Left kidney (tissue), 1 donor: ENCODE measurements at regions not wholly inside any gene's neighbourhood (a gene's known extent, or its start where the extent isn't known, plus 50 kb on each side); places are given as distances from the start of the nearest gene placed in this dataset.
"Not testable (repeated sequence)": the region's sequence is repeated elsewhere in the genome, so short reads cannot be mapped to it uniquely, and the experiment has no call there.

Experiments used
- DNase-seq: peaks from one replicate; pipeline ENCODE4 v3.0.0-alpha.2; 2013

GRCh38 chr4:93888308-93888707, 59.8 kb downstream of the ATOH1 start:
- no peak for DNase-seq

- DNase-seq: no peak
These were observed 60.2 kb downstream of the ATOH1 start for GRCh38 chr4:93888768-93889167.

- no peak for DNase-seq
These were observed 62.7 kb downstream of the ATOH1 start for GRCh38 chr4:93891244-93891643.

GRCh38 chr4:93894995-93895394, 66.4 kb downstream of the ATOH1 start:
- no peak for DNase-seq

GRCh38 chr4:93896516-93896915, 68.0 kb downstream of the ATOH1 start:
- no peak for DNase-seq

GRCh38 chr4:93897559-93897958, 69.0 kb downstream of the ATOH1 start:
- DNase-seq: no peak

GRCh38 chr4:93908778-93909177, 80.2 kb downstream of the ATOH1 start:
- no peak for DNase-seq

- DNase-seq: no peak
These were observed 83.1 kb downstream of the ATOH1 start for GRCh38 chr4:93911671-93912070.

GRCh38 chr4:93912146-93912545, 83.6 kb downstream of the ATOH1 start:
- no peak for DNase-seq

GRCh38 chr4:93918856-93919255, 90.3 kb downstream of the ATOH1 start:
- no peak for DNase-seq

GRCh38 chr4:93923570-93923969, 95.0 kb downstream of the ATOH1 start:
- not testable (repeated sequence) for DNase-seq

- DNase-seq: no peak
These were observed 118.7 kb downstream of the ATOH1 start for GRCh38 chr4:93947286-93947685.

- not testable (repeated sequence) for DNase-seq
These were observed 121.7 kb downstream of the ATOH1 start for GRCh38 chr4:93950239-93950638.

GRCh38 chr4:93957186-93957585, 128.6 kb downstream of the ATOH1 start:
- no peak for DNase-seq

- DNase-seq: no peak
These were observed 131.9 kb downstream of the ATOH1 start for GRCh38 chr4:93960450-93960849.

GRCh38 chr4:93960916-93961315, 132.4 kb downstream of the ATOH1 start:
- no peak for DNase-seq

GRCh38 chr4:93981594-93981993, 153.0 kb downstream of the ATOH1 start:
- no peak for DNase-seq

- no peak for DNase-seq
These were observed 153.7 kb downstream of the ATOH1 start for GRCh38 chr4:93982255-93982654.

- no peak for DNase-seq
These were observed 154.6 kb downstream of the ATOH1 start for GRCh38 chr4:93983140-93983539.

GRCh38 chr4:93994175-93994994, 165.8 kb downstream of the ATOH1 start:
- no peak for DNase-seq

GRCh38 chr4:93996895-93997294, 168.3 kb downstream of the ATOH1 start:
- DNase-seq: no peak

- DNase-seq: no peak
These were observed 172.0 kb downstream of the ATOH1 start for GRCh38 chr4:94000559-94000958.

GRCh38 chr4:94006932-94007331, 178.4 kb downstream of the ATOH1 start:
- no peak for DNase-seq

GRCh38 chr4:94011190-94011589, 182.6 kb downstream of the ATOH1 start:
- DNase-seq: no peak
